Fibroblast of lung (primary cell): ENCODE measurements at regions not wholly inside any gene's neighbourhood (a gene's known extent, or its start where the extent isn't known, plus 50 kb on each side); places are given as distances from the start of the nearest gene placed in this dataset.

Experiments
- DNase-seq, 2 donors: peaks; one replicate each; pipeline versions ENCODE4 v3.0.0 to v3.0.0-alpha.2; 2010; ENCODE audit warnings: low read depth in 2 of 2
- H2AFZ ChIP-seq: 2 replicates; pipeline ENCODE4 v1.5.1; 2012; ENCODE audit warnings: low read length, control low read depth, inconsistent platforms
- H3K27ac ChIP-seq: 2 replicates; pipeline ENCODE4 v1.5.1; 2011; ENCODE audit warnings: low read length, control low read depth; ENCODE audit not compliant: insufficient read depth
- H3K27me3 ChIP-seq: 2 replicates; pipeline ENCODE4 v1.5.1; 2011; ENCODE audit warnings: mild to moderate bottlenecking, low read length; ENCODE audit not compliant: control insufficient read depth, insufficient read depth
- H3K36me3 ChIP-seq: 2 replicates; pipeline ENCODE4 v1.5.1; 2011; ENCODE audit warnings: low read length; ENCODE audit not compliant: control insufficient read depth, insufficient read depth
- H3K4me1 ChIP-seq: 2 replicates; pipeline ENCODE4 v1.5.1; 2011; ENCODE audit warnings: low read length; ENCODE audit not compliant: control insufficient read depth, insufficient read depth; ENCODE audit errors: extremely low read depth
- H3K4me2 ChIP-seq: 2 replicates; pipeline ENCODE4 v1.5.1; 2011; ENCODE audit warnings: low read length, control low read depth; ENCODE audit not compliant: insufficient read depth; ENCODE audit errors: extremely low read depth
- H3K4me3 ChIP-seq, 4 experiments: fragments of 200-600 bp in 1 of 4; sonication (generic) in 1 of 4; replicated peaks in 1 of 4; 2 replicates each; pipeline ENCODE4 v1.5.1; 2011 to 2016; ENCODE audit warnings: low read length in 4 of 4, low read depth in 3 of 4, mild to moderate bottlenecking in 3 of 4, control low read depth in 2 of 4, inconsistent platforms in 1 of 4, mixed read lengths in 1 of 4; ENCODE audit not compliant: insufficient read depth in 1 of 4; ENCODE audit errors: control extremely low read depth in 1 of 4
- H3K79me2 ChIP-seq: 2 replicates; pipeline ENCODE4 v1.5.1; 2012; ENCODE audit warnings: mild to moderate bottlenecking, low read length, inconsistent platforms; ENCODE audit not compliant: control insufficient read depth, insufficient read depth
- H3K9ac ChIP-seq: 2 replicates; pipeline ENCODE4 v1.5.1; 2011; ENCODE audit warnings: mild to moderate bottlenecking, low read length, control low read depth; ENCODE audit not compliant: insufficient read depth
- H3K9me3 ChIP-seq: 2 replicates; pipeline ENCODE4 v1.5.1; 2012; ENCODE audit warnings: low read depth, low read length; ENCODE audit not compliant: control insufficient read depth, insufficient read depth
- H4K20me1 ChIP-seq: 2 replicates; pipeline ENCODE4 v1.5.1; 2011; ENCODE audit warnings: low read length; ENCODE audit not compliant: control insufficient read depth, insufficient read depth; ENCODE audit errors: extremely low read depth
- CTCF ChIP-seq, 2 donors: IDR thresholded peaks in 1 of 2; conservative IDR thresholded peaks in 1 of 2; 1 replicate in 1 of 2; 2 replicates in 1 of 2; pipeline ENCODE4 v1.5.1; 2011 to 2012; ENCODE audit warnings: low read length in 2 of 2, control low read depth in 1 of 2, inconsistent platforms in 1 of 2, low read depth in 1 of 2, mild to moderate bottlenecking in 1 of 2
- EZH2 ChIP-seq: IDR thresholded peaks from 2 replicates; pipeline ENCODE4 v1.5.1; 2012; ENCODE audit warnings: low read length, control low read depth, mild to moderate bottlenecking; ENCODE audit errors: missing control alignments

GRCh38 chr4:10841697-10842096, 157.1 kb upstream of the CLNK start:
- no peak overlapping the region for H3K4me3 ChIP-seq
- no peak overlapping the region for H3K4me2 ChIP-seq
- no peak overlapping the region for H3K27ac ChIP-seq
- TF ChIP-seq CTCF (conservative IDR thresholded peaks at IDR 0.05 in 1 of 2, IDR thresholded peaks at IDR 0.05 in 1 of 2; ENCODE audit: low read depth in 1 of 2, low read length in 2 of 2) (no peak), EZH2 (no peak)
- DNase-seq, result no peak
- no peaks in the 10 kb centered on the region for H3K79me2 ChIP-seq
- no peaks in the 10 kb centered on the region for H3K27me3 ChIP-seq
- H4K20me1 ChIP-seq, result no peaks in the 10 kb centered on the region
- H3K9me3 ChIP-seq, result no peaks in the 10 kb centered on the region
- H3K36me3 ChIP-seq, result no peaks in the 10 kb centered on the region
- no peak overlapping the region for H2AFZ ChIP-seq
- H3K4me1 ChIP-seq, result no peaks in the 10 kb centered on the region
- no peak overlapping the region for H3K9ac ChIP-seq

DNA sequence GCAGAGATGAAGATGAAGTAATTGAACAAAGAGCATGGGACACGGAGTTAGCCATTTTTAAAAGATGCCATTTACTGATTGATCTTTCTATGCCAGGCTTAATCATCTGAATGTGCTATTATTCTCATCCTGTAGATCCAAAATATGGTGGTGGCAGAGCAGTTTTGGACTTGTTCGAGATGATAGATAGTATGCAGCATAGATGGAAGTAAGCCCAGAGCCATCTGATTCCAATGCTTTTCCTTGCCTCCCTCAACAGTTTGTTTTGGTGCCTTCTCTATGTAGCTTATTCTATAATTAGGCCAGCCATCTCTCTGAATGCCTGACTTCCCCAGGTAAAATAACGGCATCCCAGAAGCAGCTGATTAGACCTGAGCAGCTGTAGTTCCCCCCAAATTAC, 152.6 kb upstream of the CLNK start:
- no peaks in the 10 kb centered on the region for H3K36me3 ChIP-seq
- no peak overlapping the region for H3K27ac ChIP-seq
- H3K4me2 ChIP-seq, result no peak overlapping the region
- H3K27me3 ChIP-seq, result no peaks in the 10 kb centered on the region
- H3K9ac ChIP-seq, result no peak overlapping the region
- no peaks in the 10 kb centered on the region for H4K20me1 ChIP-seq
- TF ChIP-seq CTCF (conservative IDR thresholded peaks at IDR 0.05 in 1 of 2, IDR thresholded peaks at IDR 0.05 in 1 of 2; ENCODE audit: low read depth in 1 of 2, low read length in 2 of 2) (no peak), EZH2 (no peak)
- no peaks in the 10 kb centered on the region for H3K79me2 ChIP-seq
- no peaks in the 10 kb centered on the region for H3K4me1 ChIP-seq
- no peak overlapping the region for H2AFZ ChIP-seq
- no peak for DNase-seq
- H3K9me3 ChIP-seq, result no peaks in the 10 kb centered on the region
- no peak overlapping the region for H3K4me3 ChIP-seq

- H3K27ac ChIP-seq, result no peak overlapping the region
- H3K36me3 ChIP-seq, result no peaks in the 10 kb centered on the region
- no peaks in the 10 kb centered on the region for H3K9me3 ChIP-seq
- no peak overlapping the region for H3K4me2 ChIP-seq
- no peak overlapping the region for H3K9ac ChIP-seq
- no peak for DNase-seq
- H4K20me1 ChIP-seq, result no peaks in the 10 kb centered on the region
- TF ChIP-seq EZH2, result no peak
- no peak for TF ChIP-seq CTCF (conservative IDR thresholded peaks at IDR 0.05 in 1 of 2, IDR thresholded peaks at IDR 0.05 in 1 of 2; ENCODE audit: low read depth in 1 of 2, low read length in 2 of 2)
- H3K27me3 ChIP-seq, result no peaks in the 10 kb centered on the region
- no peak overlapping the region for H2AFZ ChIP-seq
- no peak overlapping the region for H3K4me3 ChIP-seq
- H3K79me2 ChIP-seq, result no peaks in the 10 kb centered on the region
- no peaks in the 10 kb centered on the region for H3K4me1 ChIP-seq
These were observed 148.4 kb upstream of the CLNK start for GRCh38 chr4:10832806-10833628.
